Lower leg skin (tissue), 3 donors: ENCODE measurements at regions not wholly inside any gene's neighbourhood (a gene's known extent, or its start where the extent isn't known, plus 50 kb on each side); places are given as distances from the start of the nearest gene placed in this dataset.

Source experiments
- POLR2A ChIP-seq, 2 donors: fragments of 450-650 bp; IDR thresholded peaks; one replicate each; pipeline ENCODE4 v1.6.1; 2016 to 2017; ENCODE audit warnings: antibody characterized with exemption in 2 of 2, mild to moderate bottlenecking in 1 of 2, moderate library complexity in 1 of 2
- TF ChIP-seq, protein P1 (sequence below), 3 donors: fragments of 450-650 bp; IDR thresholded peaks; one replicate each; pipeline ENCODE4 v1.5.1; 2016; ENCODE audit warnings: antibody characterized with exemption in 3 of 3, mild to moderate bottlenecking in 3 of 3, moderate library complexity in 2 of 3

DNA sequence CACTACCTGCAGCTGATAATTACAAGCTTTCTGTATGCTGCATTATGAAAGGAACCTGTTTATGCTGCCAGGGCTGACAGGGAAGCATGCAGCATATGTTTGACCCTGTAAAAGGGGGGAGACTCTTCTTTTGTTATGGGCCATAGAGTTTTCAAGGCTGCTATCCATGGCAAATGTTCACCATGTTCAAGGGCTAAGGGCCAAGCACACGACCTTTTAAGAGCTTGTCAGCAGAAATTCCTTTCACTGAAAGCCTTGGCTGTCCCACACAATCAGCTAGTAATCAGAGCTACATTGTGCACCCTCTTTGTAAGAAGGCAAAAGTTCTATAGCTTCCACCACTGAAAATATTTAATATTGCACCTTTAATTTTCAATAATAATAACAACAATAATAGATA lies 74.2 kb upstream of the MBIP start:
- TF ChIP-seq POLR2A (IDR thresholded peaks at IDR 0.05): no peak
- TF ChIP-seq, protein P1, sequence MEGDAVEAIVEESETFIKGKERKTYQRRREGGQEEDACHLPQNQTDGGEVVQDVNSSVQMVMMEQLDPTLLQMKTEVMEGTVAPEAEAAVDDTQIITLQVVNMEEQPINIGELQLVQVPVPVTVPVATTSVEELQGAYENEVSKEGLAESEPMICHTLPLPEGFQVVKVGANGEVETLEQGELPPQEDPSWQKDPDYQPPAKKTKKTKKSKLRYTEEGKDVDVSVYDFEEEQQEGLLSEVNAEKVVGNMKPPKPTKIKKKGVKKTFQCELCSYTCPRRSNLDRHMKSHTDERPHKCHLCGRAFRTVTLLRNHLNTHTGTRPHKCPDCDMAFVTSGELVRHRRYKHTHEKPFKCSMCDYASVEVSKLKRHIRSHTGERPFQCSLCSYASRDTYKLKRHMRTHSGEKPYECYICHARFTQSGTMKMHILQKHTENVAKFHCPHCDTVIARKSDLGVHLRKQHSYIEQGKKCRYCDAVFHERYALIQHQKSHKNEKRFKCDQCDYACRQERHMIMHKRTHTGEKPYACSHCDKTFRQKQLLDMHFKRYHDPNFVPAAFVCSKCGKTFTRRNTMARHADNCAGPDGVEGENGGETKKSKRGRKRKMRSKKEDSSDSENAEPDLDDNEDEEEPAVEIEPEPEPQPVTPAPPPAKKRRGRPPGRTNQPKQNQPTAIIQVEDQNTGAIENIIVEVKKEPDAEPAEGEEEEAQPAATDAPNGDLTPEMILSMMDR (IDR thresholded peaks at IDR 0.05): no peak
